Naive thymus-derived CD4-positive, alpha-beta T cell (primary cell): ENCODE measurements at regions not wholly inside any gene's neighbourhood (a gene's known extent, or its start where the extent isn't known, plus 50 kb on each side); places are given as distances from the start of the nearest gene placed in this dataset.

ENCODE experiments used
- ATAC-seq: fragments of 150-1000 bp; cut with Tn5 transposase; 2 replicates; pipeline ENCODE4 v1.10.0; 2021; ENCODE audit warnings: mild to moderate bottlenecking, moderate library complexity
- CTCF ChIA-PET: fragments of 350-600 bp; sonication (Branson Sonifier 250); formaldehyde crosslinking; loops from one replicate; lab custom pipeline; 2021; ENCODE audit warnings: antibody characterized with exemption; lab: Charles Lee
- POLR2A ChIA-PET: fragments of 350-600 bp; sonication (Branson Sonifier 250); formaldehyde crosslinking; loops from one replicate; lab custom pipeline; 2021; ENCODE audit warnings: antibody characterized with exemption, inconsistent platforms; lab: Charles Lee
- DNase-seq, 9 donors: peaks; one replicate each; pipeline versions ENCODE4 v3.0.0 to v3.0.0-alpha.2; 2020 to 2022; ENCODE audit warnings: mixed read lengths in 1 of 9
- H3K27ac ChIP-seq: one replicate; pipeline ENCODE4 v1.7.0; 2013; ENCODE audit warnings: mild to moderate bottlenecking, low read depth, low read length, moderate library complexity
- H3K27me3 ChIP-seq, 2 donors: one replicate each; pipeline ENCODE4 v1.7.0; 2013; ENCODE audit warnings: low read length in 2 of 2, mild to moderate bottlenecking in 2 of 2, moderate library complexity in 2 of 2; ENCODE audit not compliant: control insufficient read depth in 2 of 2, insufficient read depth in 2 of 2
- H3K36me3 ChIP-seq, 3 experiments: 1 replicate in 2 of 3; 2 replicates in 1 of 3; pipeline ENCODE4 v1.7.0; 2013; ENCODE audit warnings: low read length in 3 of 3, mild to moderate bottlenecking in 3 of 3, moderate library complexity in 1 of 3; ENCODE audit not compliant: insufficient read depth in 3 of 3, control insufficient read depth in 2 of 3
- H3K4me1 ChIP-seq, 2 donors: one replicate each; pipeline ENCODE4 v1.7.0; 2013; ENCODE audit warnings: low read length in 2 of 2, mild to moderate bottlenecking in 2 of 2, moderate library complexity in 1 of 2; ENCODE audit not compliant: control insufficient read depth in 2 of 2, insufficient read depth in 2 of 2
- H3K4me3 ChIP-seq: 2 replicates; pipeline ENCODE4 v1.7.0; 2013; ENCODE audit warnings: mild to moderate bottlenecking, low read length
- H3K9me3 ChIP-seq, 3 experiments: 1 replicate in 2 of 3; 2 replicates in 1 of 3; pipeline ENCODE4 v1.7.0; 2013; ENCODE audit warnings: low read length in 3 of 3; ENCODE audit not compliant: control insufficient read depth in 2 of 3
- H3K27ac Mint-ChIP-seq, 9 donors: one replicate each; pipeline ENCODE4 v1.8.0; 2020 to 2022; ENCODE audit warnings: mixed read lengths in 9 of 9, mild to moderate bottlenecking in 8 of 9, moderate library complexity in 5 of 9, inconsistent platforms in 2 of 9
- H3K27me3 Mint-ChIP-seq, 5 donors: one replicate each; pipeline ENCODE4 v1.8.0; 2021 to 2022; ENCODE audit warnings: mixed read lengths in 5 of 5, mild to moderate bottlenecking in 1 of 5
- H3K36me3 Mint-ChIP-seq, 5 donors: one replicate each; pipeline ENCODE4 v1.8.0; 2020 to 2022; ENCODE audit warnings: mixed read lengths in 5 of 5, mild to moderate bottlenecking in 3 of 5, inconsistent platforms in 1 of 5
- H3K4me1 Mint-ChIP-seq, 7 donors: one replicate each; pipeline ENCODE4 v1.8.0; 2020 to 2022; ENCODE audit warnings: mixed read lengths in 7 of 7, mild to moderate bottlenecking in 3 of 7, inconsistent platforms in 1 of 7
- H3K4me3 Mint-ChIP-seq, 10 donors: one replicate each; pipeline ENCODE4 v1.8.0; 2020 to 2022; ENCODE audit warnings: mild to moderate bottlenecking in 10 of 10, mixed read lengths in 10 of 10, moderate library complexity in 6 of 10, inconsistent platforms in 2 of 10
- H3K9me3 Mint-ChIP-seq, 11 donors: one replicate each; pipeline ENCODE4 v1.8.0; 2020 to 2022; ENCODE audit warnings: mixed read lengths in 11 of 11, mild to moderate bottlenecking in 4 of 11, inconsistent platforms in 1 of 11, moderate library complexity in 1 of 11
- intact Hi-C, 2 donors: fragments of 100-400 bp; cut with micrococcal nuclease; formaldehyde crosslinking; loops; one replicate each; pipeline ENCODE4 v1.15.1; 2023

DNA sequence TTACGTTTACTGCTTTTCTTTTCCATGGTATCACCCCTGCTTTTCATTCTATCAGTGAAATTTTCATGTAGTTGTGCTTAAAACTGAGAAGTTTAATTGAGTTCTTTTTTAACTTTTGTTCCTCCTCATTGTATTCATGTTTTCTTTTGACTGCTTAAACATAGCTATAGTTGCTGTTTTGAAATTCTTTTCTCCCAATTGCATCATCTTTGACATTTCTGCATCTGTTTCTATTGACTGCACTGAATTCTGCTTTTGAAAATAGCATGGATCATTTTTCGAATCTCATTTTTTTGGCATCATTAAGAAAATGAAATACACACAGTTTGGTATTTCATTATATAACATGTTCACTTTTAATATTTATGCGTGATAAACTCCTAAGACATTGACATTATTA is 694.9 kb downstream of the MECOM start:
- Histone ChIP-seq H3K9me3 (no peaks in the 10 kb centered on the region), H3K4me1 (no peaks in the 10 kb centered on the region), H3K27me3 (no peaks in the 10 kb centered on the region), H3K27ac (no peak overlapping the region), H3K4me3 (no peak overlapping the region), H3K36me3 (no peaks in the 10 kb centered on the region)
- no peak overlapping the region for H3K27ac Mint-ChIP-seq
- no peak for DNase-seq
- intact Hi-C loops = no loop called here
- no peak overlapping the region for H3K4me3 Mint-ChIP-seq
- H3K4me1 Mint-ChIP-seq = no peaks in the 10 kb centered on the region
- ChIA-PET CTCF (no interaction called here), POLR2A (no interaction called here)
- no peak for ATAC-seq
- no peaks in the 10 kb centered on the region for H3K27me3 Mint-ChIP-seq
- H3K9me3 Mint-ChIP-seq = peaks cover 0 to 4% (median 0%) of the 10 kb centered on the region in 11 donors
- no peaks in the 10 kb centered on the region for H3K36me3 Mint-ChIP-seq

DNA sequence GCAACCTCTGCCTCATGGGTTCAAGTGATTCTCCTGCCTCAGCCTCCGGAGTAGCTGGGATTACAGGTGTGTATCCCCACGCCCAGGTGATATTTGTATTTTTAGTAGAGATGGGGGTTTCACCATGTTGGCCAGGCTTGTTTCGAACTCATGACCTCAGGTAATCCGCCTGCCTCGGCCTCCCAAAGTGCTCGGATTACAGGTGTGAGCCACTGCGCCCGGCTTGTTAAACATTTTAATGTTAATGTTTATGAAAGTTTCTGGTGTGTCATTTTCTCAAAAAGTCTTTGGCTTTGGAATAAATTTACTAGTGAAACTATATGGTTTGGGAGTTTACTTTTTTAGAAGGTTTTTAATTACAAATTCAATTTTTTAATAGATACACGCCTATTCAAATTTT is 698.8 kb downstream of the MECOM start:
- POLR2A ChIA-PET = no interaction called here

DNA sequence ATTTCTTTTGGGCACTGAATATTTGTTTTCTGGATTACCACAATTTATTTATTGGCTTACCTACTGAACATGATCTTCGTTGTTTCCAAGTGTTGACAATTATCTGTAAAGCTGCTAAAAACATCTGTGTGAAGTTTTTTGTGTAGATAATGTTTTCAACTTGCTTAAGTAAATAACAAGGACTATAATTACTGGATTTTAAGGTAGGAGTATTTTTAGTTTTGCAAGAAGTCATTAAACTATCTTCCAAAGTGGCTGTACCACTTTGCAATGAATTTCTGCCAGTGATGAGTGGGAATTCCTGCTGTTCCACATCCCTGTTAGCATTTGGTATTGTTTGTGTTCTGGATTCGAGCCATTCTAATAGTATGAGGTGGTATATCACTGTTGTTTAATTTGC is 702.2 kb downstream of the MECOM start:
- no peaks in the 10 kb centered on the region for H3K9me3 ChIP-seq
- ATAC-seq (no peak), DNase-seq (no peak)
- no peaks in the 10 kb centered on the region for H3K27me3 ChIP-seq
- H3K27ac Mint-ChIP-seq = no peak overlapping the region
- H3K27ac ChIP-seq = no peak overlapping the region
- intact Hi-C loops = no loop called here
- H3K36me3 ChIP-seq = no peaks in the 10 kb centered on the region
- no peaks in the 10 kb centered on the region for H3K4me1 ChIP-seq
- H3K4me1 Mint-ChIP-seq = no peaks in the 10 kb centered on the region
- peaks cover 0 to 5% (median 0%) of the 10 kb centered on the region in 11 donors for H3K9me3 Mint-ChIP-seq
- H3K27me3 Mint-ChIP-seq = no peaks in the 10 kb centered on the region
- no peak overlapping the region for H3K4me3 ChIP-seq
- H3K36me3 Mint-ChIP-seq = no peaks in the 10 kb centered on the region
- H3K4me3 Mint-ChIP-seq = no peak overlapping the region
- ChIA-PET POLR2A (no interaction called here), CTCF (no interaction called here)

More for the DNA sequence above, 698.8 kb downstream of the MECOM start:
- Histone ChIP-seq H3K27ac (no peak overlapping the region), H3K4me1 (no peaks in the 10 kb centered on the region), H3K9me3 (no peaks in the 10 kb centered on the region), H3K27me3 (no peaks in the 10 kb centered on the region), H3K36me3 (no peaks in the 10 kb centered on the region), H3K4me3 (no peak overlapping the region)
- Mint-ChIP-seq H3K27me3 (no peaks in the 10 kb centered on the region), H3K4me1 (no peaks in the 10 kb centered on the region), H3K4me3 (no peak overlapping the region), H3K27ac (no peak overlapping the region), H3K36me3 (no peaks in the 10 kb centered on the region), H3K9me3 (peaks cover 0 to 5% (median 0%) of the 10 kb centered on the region in 11 donors)
- intact Hi-C loops = no loop called here
- DNase-seq (no peak), ATAC-seq (no peak)
- CTCF ChIA-PET = no interaction called here

DNA sequence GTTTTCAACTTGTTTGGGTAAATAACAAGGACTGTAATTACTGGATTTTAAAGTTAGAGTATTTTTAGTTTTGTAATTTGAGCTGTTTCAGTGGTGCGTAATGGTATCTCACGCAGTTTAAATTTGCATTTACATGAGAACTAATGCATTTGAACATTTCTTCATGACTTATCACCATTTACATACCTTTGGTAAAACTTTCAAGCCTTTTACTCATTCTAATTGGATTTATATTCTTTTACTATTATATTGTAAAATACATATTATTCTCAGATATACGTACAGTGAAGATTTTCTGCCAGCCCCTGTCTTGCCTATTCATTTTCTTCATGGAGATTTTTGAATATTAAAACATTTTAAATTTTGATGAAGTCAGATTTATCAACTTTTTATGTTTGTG is 703.8 kb downstream of the MECOM start:
- H3K27me3 ChIP-seq = no peaks in the 10 kb centered on the region
- no peaks in the 10 kb centered on the region for H3K4me1 ChIP-seq
- H3K4me3 Mint-ChIP-seq = no peak overlapping the region
- H3K4me1 Mint-ChIP-seq = no peaks in the 10 kb centered on the region
- DNase-seq = no peak
- no peak overlapping the region for H3K27ac ChIP-seq
- no peaks in the 10 kb centered on the region for H3K27me3 Mint-ChIP-seq
- no peak overlapping the region for H3K27ac Mint-ChIP-seq
- H3K4me3 ChIP-seq = no peak overlapping the region
- H3K36me3 ChIP-seq = no peaks in the 10 kb centered on the region
- POLR2A ChIA-PET = no interaction called here
- peaks cover 0 to 5% (median 0%) of the 10 kb centered on the region in 11 donors for H3K9me3 Mint-ChIP-seq
- H3K36me3 Mint-ChIP-seq = no peaks in the 10 kb centered on the region
- H3K9me3 ChIP-seq = no peaks in the 10 kb centered on the region
- no peak for ATAC-seq
- CTCF ChIA-PET = no interaction called here
- intact Hi-C loops = no loop called here

DNA sequence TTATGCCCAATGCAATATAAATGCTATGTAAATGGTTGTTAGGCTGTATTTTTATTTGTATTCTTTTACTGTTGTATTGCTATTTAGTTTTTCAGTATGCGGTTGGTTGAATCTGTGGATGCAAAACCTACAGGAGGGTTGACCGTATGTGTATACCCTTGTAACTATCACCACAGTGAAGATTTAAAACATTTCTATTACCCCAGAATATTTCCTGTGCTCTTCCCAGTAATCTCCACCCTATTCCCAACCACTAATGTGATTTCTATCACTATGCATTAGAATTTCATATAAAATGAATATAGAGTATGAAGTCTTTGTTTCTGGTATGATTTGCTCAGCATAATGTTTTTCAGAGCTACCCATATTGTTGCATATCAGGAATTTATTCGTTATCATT is 705.0 kb downstream of the MECOM start:
- CTCF ChIA-PET = no interaction called here
- H3K36me3 ChIP-seq = no peaks in the 10 kb centered on the region
- ATAC-seq (no peak), DNase-seq (no peak)
- peaks cover 0 to 10% (median under 1%) of the 10 kb centered on the region in 11 donors for H3K9me3 Mint-ChIP-seq
- H3K4me3 ChIP-seq = no peak overlapping the region
- no peak overlapping the region for H3K4me3 Mint-ChIP-seq
- no peak overlapping the region for H3K27ac Mint-ChIP-seq
- intact Hi-C loops = no loop called here
- no peaks in the 10 kb centered on the region for H3K27me3 Mint-ChIP-seq
- H3K27me3 ChIP-seq = no peaks in the 10 kb centered on the region
- no peak overlapping the region for H3K27ac ChIP-seq
- H3K36me3 Mint-ChIP-seq = no peaks in the 10 kb centered on the region
- no peaks in the 10 kb centered on the region for H3K4me1 ChIP-seq
- H3K9me3 ChIP-seq = no peaks in the 10 kb centered on the region
- POLR2A ChIA-PET = no interaction called here
- no peaks in the 10 kb centered on the region for H3K4me1 Mint-ChIP-seq

DNA sequence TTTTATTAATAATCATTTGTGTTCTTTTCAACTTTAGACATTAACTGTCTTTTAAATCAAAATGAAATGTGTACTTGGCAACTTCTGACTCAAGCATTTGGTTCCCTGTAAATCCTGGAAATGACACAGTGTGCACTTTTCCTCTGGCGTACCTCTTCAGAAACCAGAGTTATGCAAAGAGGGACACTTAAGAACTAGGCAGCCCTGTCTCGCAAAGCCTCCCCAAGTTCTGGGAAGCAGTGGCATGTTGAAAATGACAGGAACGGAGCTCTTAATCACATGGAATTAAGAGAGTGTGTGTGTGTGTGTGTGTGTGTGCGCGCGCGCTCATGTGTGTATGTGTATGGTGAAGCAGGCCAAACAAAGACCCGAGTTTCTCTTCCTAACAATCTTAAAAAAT is 707.4 kb downstream of the MECOM start:
- no peaks in the 10 kb centered on the region for H3K27me3 ChIP-seq
- Mint-ChIP-seq H3K4me1 (no peaks in the 10 kb centered on the region), H3K27me3 (no peaks in the 10 kb centered on the region), H3K36me3 (no peaks in the 10 kb centered on the region), H3K9me3 (peaks cover 0 to 12% (median 3%) of the 10 kb centered on the region in 11 donors), H3K4me3 (no peak overlapping the region), H3K27ac (no peak overlapping the region)
- no peak overlapping the region for H3K27ac ChIP-seq
- POLR2A ChIA-PET = no interaction called here
- DNase-seq (no peak), ATAC-seq (no peak)
- CTCF ChIA-PET = no interaction called here
- H3K4me1 ChIP-seq = no peaks in the 10 kb centered on the region
- H3K36me3 ChIP-seq = no peaks in the 10 kb centered on the region
- H3K9me3 ChIP-seq = no peaks in the 10 kb centered on the region
- intact Hi-C loops = no loop called here
- no peak overlapping the region for H3K4me3 ChIP-seq

DNA sequence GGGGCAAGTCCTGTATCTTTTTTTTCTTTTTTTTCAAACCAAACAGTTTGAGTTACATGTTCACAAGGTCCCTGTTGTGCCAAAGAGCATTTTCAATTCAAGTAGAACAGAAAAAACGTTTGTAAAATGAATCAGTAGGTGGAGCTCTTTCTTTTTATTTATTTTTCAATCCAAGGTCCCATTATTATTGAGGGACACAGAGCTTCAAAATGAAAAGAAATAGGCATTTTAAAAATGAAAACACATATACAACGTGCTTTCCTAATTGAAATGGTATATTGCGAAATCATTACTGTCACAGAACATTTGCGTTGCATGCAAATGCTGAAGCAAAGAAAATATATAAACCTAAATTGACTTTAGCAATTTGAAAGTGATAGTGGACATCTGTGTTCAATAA is 711.0 kb downstream of the MECOM start:
- no peak overlapping the region for H3K4me3 Mint-ChIP-seq
- ATAC-seq = no peak

More for the DNA sequence above, 711.0 kb downstream of the MECOM start:
- ChIA-PET POLR2A (no interaction called here), CTCF (no interaction called here)
- no peaks in the 10 kb centered on the region for H3K36me3 ChIP-seq
- no peaks in the 10 kb centered on the region for H3K36me3 Mint-ChIP-seq
- no peaks in the 10 kb centered on the region for H3K9me3 ChIP-seq
- DNase-seq = no peak
- H3K4me1 ChIP-seq = no peaks in the 10 kb centered on the region
- no peak overlapping the region for H3K27ac Mint-ChIP-seq
- H3K27me3 ChIP-seq = no peaks in the 10 kb centered on the region
- H3K4me3 ChIP-seq = no peak overlapping the region
- no peak overlapping the region for H3K27ac ChIP-seq
- peaks cover 0 to 12% (median 3%) of the 10 kb centered on the region in 11 donors for H3K9me3 Mint-ChIP-seq
- no peaks in the 10 kb centered on the region for H3K4me1 Mint-ChIP-seq
- intact Hi-C loops = no loop called here
- no peaks in the 10 kb centered on the region for H3K27me3 Mint-ChIP-seq
